HG03354 (cell line): ENCODE measurements at regions not wholly inside any gene's neighbourhood (a gene's known extent, or its start where the extent isn't known, plus 50 kb on each side); places are given as distances from the start of the nearest gene placed in this dataset.

ENCODE experiments used
- ATAC-seq: cut with Tn5 transposase; IDR thresholded peaks from one replicate; pipeline ENCODE4 v1.9.1; 2021; ENCODE audit warnings: mild to moderate bottlenecking; ENCODE audit not compliant: unreplicated experiment, poor library complexity, severe bottlenecking

DNA sequence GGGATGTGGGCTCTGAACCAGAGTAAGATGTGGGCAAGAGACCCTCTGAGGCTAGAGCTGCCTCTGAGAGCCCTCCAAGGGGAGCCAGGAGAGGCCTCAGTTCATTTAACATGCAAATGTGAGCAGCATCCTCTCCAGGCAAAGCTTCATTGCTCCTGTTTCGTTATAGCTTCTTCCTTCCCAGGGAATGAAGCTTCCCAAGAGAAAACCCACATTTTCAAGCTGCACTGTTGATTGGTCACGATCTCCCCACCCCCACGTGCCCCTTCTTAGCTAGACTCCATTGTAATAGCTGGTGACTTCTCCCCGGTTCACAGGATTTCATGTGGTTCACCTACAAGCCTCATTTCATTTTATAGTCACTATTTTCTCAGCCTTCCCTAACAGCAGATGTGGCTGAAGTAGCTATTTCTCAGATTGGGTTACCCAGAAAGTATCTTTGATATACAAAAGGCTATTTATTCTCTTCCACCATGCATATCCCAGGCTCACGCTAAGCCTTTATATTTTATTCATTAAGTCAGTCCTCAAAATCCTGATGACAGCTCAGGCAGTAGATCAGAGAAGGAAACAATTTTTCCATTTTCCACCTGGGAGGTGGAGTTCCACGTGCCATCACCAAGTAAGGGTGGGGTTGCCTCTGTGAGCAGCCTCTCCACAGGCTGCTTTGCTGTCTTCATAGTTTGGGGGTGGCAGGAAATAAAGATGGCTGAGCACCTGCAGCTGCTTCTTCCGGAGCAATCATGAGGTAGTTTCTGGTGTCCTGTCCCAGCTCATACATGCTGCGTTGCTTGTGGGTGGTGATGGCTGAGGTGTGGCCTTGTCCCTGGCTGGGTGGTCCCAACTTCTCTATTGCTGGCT is 178.3 kb upstream of the RAB4A start:
- no peak for ATAC-seq

DNA sequence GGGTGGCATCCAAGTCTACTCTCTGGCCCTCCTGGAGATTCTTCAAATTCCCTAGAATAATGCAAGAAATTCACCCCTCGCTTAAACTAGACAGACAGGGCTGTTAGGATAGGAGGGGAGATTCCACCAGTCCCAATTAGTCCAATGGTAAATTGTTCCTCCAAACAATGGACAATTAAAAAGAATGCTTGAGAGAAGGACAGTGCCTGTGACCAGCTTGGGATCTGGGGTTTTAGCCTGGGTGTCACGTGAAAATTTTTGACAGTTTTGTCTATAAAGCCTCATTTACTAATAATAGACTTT is 177.7 kb upstream of the RAB4A start:
- no peak for ATAC-seq

DNA sequence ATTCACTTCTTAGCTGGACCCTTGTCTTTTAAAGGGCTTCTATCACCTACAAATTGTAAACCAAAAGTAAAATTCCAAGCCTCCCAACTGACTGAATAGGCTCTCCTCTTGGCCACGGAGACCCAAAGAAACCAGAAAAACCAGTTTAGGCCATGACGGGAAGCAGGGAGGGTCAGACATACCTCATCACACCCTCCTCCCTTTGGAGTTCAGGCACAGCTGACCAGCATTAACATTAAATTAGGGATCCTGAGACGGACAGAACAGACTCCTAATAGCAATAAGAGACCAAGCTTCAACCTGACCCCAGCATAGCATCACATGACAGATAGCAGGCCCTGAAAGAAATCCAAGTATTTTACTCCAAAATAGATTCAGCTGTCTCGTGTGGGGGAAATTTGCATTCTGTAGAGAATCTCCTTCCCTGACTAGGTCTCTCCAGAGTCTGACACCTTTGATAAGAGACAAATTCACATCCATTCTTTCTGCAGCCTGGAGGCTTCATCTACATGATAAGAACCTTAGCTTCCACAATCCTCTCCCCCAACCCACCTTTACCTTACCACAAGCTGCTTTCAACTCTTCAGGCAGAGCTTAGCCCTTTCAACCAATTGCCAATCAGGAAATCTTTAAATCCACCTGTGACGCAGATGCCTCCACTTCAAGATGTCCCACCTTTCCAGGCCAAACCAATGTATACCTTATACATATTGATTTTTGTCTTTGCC is 177.1 kb upstream of the RAB4A start:
- ATAC-seq = no peak

DNA sequence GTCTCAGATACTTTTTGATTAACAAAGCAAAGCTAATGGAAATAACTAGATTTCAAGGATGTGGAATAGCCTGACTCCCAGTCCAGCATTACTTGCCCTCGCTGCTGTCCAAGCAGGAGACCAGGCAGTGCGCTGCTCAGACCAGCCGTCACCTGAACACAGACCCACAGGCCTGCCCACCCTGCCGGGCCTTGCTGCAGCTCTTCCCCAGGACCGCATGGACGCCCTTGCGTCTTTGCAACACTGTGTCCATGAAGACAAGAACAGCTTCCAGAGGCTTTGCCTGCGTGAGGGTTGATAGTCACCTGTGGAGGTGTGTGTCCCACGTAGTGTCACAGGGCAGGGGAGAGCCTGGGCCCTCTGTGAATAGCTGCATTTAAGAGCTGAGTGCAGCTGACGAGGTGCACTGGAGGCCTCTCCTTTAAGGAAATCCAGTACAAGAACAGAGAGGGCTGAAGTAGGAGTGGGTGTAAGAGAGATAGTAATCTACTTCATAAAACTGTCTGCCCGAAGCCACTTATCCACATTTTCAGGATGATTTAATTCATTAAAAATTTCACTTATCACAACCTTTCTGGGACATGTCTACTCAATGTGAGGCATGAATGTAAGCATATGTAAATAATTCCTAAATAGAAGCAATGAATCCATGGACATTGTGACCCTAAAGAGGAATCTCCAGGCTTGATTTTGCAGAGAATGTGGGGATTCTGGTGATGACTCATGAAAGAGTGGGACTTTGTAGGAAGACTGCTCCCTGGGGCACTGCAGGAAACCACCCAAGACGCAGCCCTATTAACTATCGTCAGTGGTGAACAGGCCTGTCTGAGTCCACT is 176.2 kb upstream of the RAB4A start:
- ATAC-seq = no peak

DNA sequence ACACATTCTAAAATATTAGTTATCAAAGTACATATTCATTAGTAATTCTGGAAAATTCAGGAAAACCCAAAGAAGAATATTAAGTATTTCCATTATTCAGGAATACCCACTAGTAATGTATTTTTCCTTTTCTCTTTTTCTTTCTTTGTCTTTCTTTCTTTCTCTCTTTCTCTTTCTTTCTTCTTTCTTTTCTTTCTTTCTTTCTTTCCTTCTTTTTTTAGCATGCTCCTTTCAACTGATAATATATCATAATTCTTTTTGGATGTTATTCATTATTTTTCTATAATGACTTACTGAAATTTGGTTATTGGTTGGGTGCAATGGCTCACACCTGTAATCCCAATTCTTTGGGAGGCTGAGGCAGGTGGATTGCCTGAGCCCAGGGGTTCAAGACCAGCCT is 175.6 kb upstream of the RAB4A start:
- ATAC-seq = no peak

DNA sequence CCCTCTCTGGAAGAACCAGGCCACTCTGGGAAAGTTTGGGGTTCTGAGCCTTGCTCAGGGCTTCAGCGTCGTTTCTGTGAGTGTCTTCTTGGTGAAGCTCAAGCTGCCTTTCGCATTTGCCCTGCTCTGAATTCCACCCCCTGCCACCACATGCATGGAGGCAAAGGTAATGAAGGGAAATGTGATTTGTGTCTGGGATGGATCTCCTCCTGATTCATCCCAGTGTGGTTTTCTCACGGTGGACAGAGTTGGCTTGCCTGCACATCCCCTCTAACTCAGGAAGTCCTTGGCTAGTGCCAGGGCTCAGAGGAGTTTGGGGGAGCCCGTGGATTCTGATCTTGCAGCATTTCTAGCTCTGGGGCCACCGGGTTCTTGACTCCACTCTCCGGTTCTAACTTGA is 173.6 kb upstream of the RAB4A start:
- ATAC-seq = no peak

DNA sequence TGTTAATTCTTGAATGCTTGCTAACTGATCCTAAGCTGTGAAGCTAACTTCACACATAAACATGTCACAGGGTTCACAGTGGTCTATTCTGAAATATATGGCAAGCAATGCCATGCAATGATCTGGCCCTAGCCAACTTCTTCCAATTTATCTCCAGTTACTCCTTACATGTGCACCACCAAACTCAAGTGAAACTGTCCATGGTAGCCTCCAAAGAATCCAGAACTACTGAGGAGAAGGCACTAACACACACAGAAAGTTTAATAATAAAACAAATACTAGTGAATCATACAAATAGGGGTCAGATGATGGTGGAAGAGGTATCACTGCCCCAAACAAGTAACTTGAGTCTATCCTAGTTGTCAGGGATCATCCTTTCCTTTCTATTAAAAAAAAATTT is 172.6 kb upstream of the RAB4A start:
- no peak for ATAC-seq

DNA sequence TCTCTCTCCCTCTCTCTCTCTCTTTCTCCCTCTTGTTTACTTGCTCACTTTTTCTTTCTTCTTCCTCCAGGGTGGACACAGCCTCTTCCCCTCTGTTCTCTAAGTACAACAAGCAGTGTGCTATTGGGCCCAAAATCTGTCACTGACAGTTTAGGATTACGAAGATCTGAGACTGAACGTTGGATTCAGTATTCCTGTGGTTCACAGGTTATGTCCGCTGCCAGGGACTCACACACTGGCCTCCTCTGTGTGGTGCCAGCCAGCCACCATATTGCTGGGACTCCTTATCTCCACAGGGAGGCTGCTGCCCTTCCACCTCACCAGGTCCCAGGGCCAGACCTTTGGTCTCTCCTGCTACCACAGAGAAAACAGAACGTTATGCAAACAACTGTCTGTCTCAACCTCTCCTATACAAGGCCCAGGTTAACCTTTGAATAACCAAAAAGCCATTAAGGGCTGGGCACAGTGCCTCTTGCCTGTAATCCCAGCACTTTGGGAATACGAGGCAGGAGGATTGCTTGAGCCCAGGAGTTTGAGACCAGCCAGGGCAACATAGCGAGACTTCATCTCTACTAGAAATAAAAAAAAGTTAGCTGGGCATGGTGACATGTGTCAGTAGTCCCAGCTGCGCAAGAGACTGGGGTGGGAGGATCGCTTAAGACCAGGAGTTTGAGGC is 171.9 kb upstream of the RAB4A start:
- no peak for ATAC-seq

DNA sequence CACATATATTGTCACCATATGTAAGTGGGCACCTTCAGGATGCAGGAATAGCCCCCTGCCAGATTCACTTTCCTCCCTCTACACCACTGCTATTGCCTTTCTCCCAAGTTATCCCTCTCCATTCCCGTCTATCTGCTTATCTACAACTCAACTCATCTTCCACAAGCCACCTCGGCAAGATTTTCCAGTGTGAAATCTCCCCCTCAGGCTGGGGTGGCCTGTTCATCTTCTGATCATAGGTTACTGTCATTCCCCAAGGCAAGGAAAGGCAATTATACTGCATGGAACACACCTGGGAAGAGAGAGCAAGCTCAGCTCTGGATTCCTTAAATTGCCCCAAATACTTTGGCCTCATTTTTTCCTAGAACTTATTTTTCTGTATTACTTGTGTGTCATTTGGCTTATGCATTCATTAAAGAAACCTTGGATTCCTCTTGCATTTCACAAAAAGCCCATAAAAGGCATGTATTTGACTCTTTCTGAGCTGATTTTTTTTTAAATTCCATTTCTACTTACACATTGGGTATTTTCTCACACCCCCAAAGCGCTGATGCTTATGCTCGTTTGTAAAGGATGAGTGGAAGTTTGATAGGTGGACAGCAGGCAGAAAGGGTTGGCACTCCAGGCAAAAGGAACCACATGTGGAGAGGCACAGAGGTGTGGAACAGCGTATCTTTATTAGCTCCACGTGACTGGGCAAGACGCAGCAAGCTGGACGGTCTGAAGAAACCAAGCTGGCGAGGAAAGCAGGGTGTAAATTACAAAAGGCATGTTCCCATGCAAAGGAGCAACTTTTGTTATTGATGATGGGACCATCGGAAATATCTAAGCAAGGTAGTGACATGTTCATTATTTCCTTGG is 169.7 kb upstream of the RAB4A start:
- no peak for ATAC-seq

DNA sequence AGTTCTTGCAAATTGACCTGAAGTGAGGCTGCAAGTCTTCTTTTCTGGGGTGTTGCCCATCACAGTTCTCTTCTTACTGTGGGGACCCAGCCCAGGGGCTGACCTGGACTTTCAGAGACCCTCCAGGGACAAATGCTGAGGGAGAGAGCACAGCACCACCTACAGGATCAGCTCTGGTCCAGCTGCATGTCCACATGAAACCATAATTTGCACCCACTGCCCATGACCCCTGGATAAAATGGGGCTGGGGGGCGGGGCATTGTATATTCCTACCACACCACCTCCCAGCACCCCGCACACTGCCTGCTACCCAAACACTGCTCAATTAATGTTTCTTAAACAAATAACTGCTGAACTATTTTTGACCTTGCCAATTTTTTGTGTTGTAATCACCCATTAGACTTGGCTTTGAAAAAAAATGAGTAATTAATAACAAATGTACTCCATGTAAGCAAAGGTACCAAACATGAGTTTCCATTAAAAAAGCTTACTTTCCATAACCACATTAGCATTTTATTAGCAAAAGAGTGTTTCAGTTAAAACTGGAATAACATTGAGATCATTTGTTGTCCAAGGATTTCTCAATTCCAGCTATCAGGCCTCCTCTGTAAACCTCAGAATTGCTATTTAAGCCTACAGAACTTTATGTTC is 168.0 kb upstream of the RAB4A start:
- no peak for ATAC-seq

DNA sequence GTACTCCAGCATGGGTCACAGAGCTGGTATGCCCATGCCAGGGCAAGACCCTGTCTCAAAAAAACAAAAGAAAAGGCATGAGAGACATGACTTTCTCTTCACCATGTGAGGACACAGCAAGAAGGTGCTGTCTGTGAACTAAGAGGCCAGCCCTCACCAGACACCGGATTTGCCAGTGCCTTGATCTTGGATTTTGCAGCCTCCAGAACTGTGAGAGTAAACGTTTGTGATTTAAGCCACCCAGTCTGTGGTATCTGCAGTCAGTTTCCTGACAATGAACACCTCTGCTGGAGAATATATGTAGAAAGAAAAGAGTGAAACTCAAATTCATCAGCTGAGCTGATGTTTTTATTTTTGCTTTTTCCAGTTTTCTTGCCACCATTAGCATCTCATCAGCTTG is 166.3 kb upstream of the RAB4A start:
- ATAC-seq = no peak

DNA sequence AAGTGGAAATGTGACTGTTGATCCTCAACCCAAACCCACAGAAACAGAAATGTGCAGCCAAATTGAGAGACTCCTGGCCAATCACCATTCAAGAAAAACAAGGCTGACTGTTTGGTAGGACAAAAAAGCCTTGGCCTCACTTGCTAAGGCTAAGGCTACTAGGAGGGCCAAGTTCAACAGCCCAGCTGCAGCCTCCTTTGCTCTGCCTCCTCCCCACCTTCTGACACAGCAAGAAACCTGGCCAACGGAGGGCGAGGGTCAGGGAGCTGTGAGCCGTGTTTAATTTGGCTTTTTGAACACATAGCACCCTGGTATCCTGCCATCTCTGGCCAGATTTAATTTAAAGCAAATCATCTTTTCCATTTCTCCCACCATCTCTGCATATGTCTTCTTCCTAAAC is 165.8 kb upstream of the RAB4A start:
- ATAC-seq = no peak

DNA sequence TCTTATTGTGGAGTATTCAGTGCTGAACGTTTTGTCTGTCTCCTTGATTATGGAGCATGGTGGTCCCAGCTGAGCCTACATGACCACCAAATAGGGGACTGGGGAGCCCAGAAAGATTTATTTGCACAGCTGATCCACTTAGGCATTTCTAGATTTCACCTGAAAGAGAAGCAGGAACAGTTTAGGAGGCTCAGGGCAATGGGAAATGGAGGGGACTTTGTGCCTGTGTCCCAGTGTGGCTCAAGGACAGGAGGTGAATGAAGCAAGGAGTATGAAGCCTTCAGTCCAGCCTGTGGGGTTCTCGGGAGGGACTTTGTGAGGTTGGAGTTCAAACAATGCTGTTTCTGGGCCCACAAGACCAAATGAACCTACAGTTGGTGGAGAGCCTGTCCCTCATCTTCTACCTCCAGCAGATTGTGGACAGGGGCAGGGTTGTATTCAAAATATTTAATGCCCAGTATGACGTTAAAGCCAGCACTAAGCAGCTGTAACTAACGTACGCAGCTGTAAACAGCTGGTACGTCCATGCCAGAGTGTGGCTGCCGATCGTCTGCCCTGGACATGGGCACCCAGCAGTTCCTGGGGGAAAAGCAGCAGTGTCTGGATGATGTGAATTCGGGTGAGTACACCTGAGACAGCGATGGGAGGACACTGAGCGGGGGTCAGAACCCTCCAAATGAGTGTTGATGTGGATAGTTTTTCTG is 164.9 kb upstream of the RAB4A start:
- no peak for ATAC-seq

DNA sequence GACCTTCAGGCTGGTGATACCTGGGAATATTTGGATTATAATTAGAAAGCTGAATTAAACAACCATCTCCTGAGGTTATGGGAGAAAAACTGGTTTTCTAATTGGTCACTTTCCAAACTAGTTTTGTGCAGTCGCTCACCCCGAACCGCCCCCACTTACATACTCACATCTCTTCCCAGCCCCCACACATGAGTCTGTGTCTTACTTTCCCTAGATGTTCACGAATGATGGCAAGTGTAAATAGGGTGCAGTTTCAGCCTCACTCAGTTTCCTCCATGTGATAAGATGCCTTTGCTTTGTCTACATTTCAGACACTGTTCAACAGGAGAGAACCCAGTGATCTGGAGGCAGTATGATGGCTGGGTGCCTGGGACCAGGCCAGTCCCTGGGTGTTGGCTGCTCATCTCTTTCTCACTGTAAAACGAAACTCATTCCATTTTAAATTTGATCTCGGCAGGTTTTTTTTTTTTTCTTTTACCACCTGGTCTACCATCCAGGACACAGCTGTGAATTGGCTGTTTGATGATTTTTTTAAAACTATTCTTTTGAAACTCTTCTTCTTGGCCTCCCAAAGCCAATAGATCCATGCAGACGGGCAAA is 164.3 kb upstream of the RAB4A start:
- ATAC-seq = no peak

DNA sequence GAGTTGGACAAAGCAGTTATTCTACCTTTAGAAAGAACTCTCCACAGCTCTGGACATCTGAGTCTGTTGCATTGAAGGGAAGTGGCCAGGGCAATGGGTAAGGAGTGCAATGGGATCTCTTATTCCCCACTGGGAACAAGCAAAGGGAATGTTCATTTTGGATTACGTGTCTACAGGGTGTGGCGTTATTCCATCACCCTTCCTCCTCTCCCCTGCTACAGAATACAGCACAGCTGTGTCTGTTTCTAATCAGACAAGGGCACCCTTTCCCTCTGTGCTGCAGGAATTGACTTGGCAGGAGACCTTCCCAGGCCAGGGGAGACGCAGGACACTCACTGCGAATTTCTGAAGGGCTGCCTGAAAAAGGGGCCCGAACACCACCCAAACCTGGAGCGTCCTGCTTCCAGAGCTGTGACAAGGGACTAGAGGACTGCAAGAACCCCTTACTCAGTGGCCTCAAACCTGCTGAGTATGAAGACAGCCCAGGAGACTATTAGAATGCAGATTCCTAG is 163.6 kb upstream of the RAB4A start:
- ATAC-seq = no peak

DNA sequence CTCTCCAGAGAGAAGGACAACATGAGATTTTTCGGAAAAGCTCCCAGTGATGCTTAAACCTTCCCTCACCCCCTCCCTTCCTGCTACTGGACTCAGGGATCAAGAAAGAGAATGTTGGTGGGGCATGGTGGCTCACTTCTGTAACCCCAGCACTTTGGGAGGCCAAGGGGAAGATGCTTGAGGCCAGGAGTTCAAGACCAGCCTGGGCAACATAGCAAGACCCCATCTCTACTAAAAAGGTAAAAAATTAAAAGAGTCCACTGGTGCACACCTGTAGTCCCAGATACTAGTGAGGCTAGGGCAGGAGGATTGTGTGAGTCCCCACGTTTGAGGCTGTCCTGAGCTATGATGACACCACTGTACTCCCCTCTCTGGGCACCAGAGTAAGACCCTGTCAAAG is 162.9 kb upstream of the RAB4A start:
- no peak for ATAC-seq

DNA sequence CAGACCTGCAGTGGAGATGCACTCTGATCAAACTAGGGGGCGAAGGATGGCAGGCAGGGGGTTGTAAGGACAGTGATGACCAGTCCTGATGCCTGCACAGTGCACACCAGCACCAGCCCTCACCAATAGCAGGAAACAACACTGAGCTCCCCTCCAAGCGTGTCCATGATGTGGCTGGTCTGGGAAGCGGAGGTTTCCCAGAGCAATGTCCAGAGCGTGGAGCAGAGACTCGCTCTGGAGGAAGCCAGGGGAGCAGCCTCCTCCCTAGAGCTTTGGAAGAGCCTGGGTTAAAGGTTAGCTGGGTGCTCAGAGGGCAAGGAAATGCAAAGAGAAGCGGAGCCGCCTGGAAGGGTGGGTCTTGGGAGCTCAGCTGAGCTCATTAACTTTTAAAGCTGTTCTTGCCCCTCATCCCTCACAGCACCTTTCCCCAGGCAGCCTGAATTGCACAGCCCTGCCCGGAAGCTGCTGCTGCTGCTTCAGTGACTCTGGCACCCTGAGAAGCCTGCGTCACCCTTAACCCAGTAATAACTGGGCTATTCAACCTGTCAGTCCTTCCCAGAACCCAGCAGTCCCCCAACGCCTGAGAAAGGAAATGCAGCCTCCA is 162.2 kb upstream of the RAB4A start:
- no peak for ATAC-seq
